HEK293T (cell line): ENCODE measurements at regions not wholly inside any gene's neighbourhood (a gene's known extent, or its start where the extent isn't known, plus 50 kb on each side); places are given as distances from the start of the nearest gene placed in this dataset.

Source experiments
- CTBP1 ChIP-seq: fragments of 450-650 bp; IDR thresholded peaks from 2 replicates; pipeline ENCODE4 v1.6.1; 2016; ENCODE audit warnings: borderline replicate concordance
- NFRKB ChIP-seq: fragments of 450-650 bp; IDR thresholded peaks from 2 replicates; pipeline ENCODE4 v1.6.1; 2016; ENCODE audit warnings: mild to moderate bottlenecking, moderate library complexity

GRCh38 chr2:6423944-6424343, 441.8 kb downstream of the CMPK2 start:
- TF ChIP-seq CTBP1 (no peak), NFRKB (no peak)
